IgD-negative memory B cell (primary cell): ENCODE measurements at regions not wholly inside any gene's neighbourhood (a gene's known extent, or its start where the extent isn't known, plus 50 kb on each side); places are given as distances from the start of the nearest gene placed in this dataset.
A peak's percentile ranks its signal among the peaks of the same experiment; 100 is the strongest.

ENCODE experiments used
- H3K27ac Mint-ChIP-seq, 3 donors: one replicate each; pipeline ENCODE4 v1.8.0; 2020 to 2022; ENCODE audit warnings: mild to moderate bottlenecking in 3 of 3, mixed read lengths in 3 of 3, moderate library complexity in 1 of 3
- H3K27me3 Mint-ChIP-seq: one replicate; pipeline ENCODE4 v1.8.0; 2021; ENCODE audit warnings: mixed read lengths
- H3K36me3 Mint-ChIP-seq: one replicate; pipeline ENCODE4 v1.8.0; 2020; ENCODE audit warnings: mild to moderate bottlenecking, mixed read lengths
- H3K4me1 Mint-ChIP-seq, 3 donors: one replicate each; pipeline ENCODE4 v1.8.0; 2020 to 2022; ENCODE audit warnings: mixed read lengths in 3 of 3, mild to moderate bottlenecking in 1 of 3
- H3K4me3 Mint-ChIP-seq, 4 donors: one replicate each; pipeline ENCODE4 v1.8.0; 2020 to 2022; ENCODE audit warnings: mild to moderate bottlenecking in 4 of 4, mixed read lengths in 4 of 4, moderate library complexity in 3 of 4
- H3K9me3 Mint-ChIP-seq, 3 donors: one replicate each; pipeline ENCODE4 v1.8.0; 2020 to 2021; ENCODE audit warnings: mixed read lengths in 3 of 3, mild to moderate bottlenecking in 1 of 3

- Mint-ChIP-seq H3K36me3 (peaks cover 2% of the 10 kb centered on the region), H3K27me3 (peaks cover 9% of the 10 kb centered on the region), H3K27ac (no peak overlapping the region), H3K4me1 (no peaks in the 10 kb centered on the region), H3K4me3 (no peak overlapping the region), H3K9me3 (peaks cover 0 to 1% (median 0%) of the 10 kb centered on the region in 3 donors)
Measured at GRCh38 chr20:52841003-52841402, 131.2 kb upstream of the TSHZ2 start.

GRCh38 chr20:52840041-52840440, 132.1 kb upstream of the TSHZ2 start:
- H3K9me3 Mint-ChIP-seq = no peaks in the 10 kb centered on the region
- H3K27ac Mint-ChIP-seq = no peak overlapping the region
- H3K4me1 Mint-ChIP-seq = no peaks in the 10 kb centered on the region
- peaks cover 2% of the 10 kb centered on the region for H3K36me3 Mint-ChIP-seq
- H3K27me3 Mint-ChIP-seq = peaks cover 9% of the 10 kb centered on the region
- H3K4me3 Mint-ChIP-seq = no peak overlapping the region

GRCh38 chr20:52838510-52839241, 133.5 kb upstream of the TSHZ2 start:
- no peak overlapping the region for H3K27ac Mint-ChIP-seq
- no peaks in the 10 kb centered on the region for H3K9me3 Mint-ChIP-seq
- no peak overlapping the region for H3K4me3 Mint-ChIP-seq
- no peaks in the 10 kb centered on the region for H3K4me1 Mint-ChIP-seq
- peaks cover 4% of the 10 kb centered on the region for H3K36me3 Mint-ChIP-seq
- H3K27me3 Mint-ChIP-seq = peaks cover 7% of the 10 kb centered on the region

GRCh38 chr20:52837378-52837777, 134.8 kb upstream of the TSHZ2 start:
- Mint-ChIP-seq H3K36me3 (peaks cover 4% of the 10 kb centered on the region), H3K4me3 (peak overlapping the region in 1 of 4 donors; percentile 32), H3K9me3 (no peaks in the 10 kb centered on the region), H3K4me1 (no peaks in the 10 kb centered on the region), H3K27me3 (peaks cover 2% of the 10 kb centered on the region), H3K27ac (no peak overlapping the region)

GRCh38 chr20:52833901-52834300, 138.3 kb upstream of the TSHZ2 start:
- peaks cover 0 to 7% (median 0%) of the 10 kb centered on the region in 3 donors for H3K9me3 Mint-ChIP-seq
- H3K4me3 Mint-ChIP-seq = no peak overlapping the region
- H3K36me3 Mint-ChIP-seq = peaks cover 7% of the 10 kb centered on the region
- no peaks in the 10 kb centered on the region for H3K27me3 Mint-ChIP-seq
- no peaks in the 10 kb centered on the region for H3K4me1 Mint-ChIP-seq
- no peak overlapping the region for H3K27ac Mint-ChIP-seq

- H3K27ac Mint-ChIP-seq = no peak overlapping the region
- peaks cover 3 to 11% (median 4%) of the 10 kb centered on the region in 3 donors for H3K9me3 Mint-ChIP-seq
- peaks cover 7% of the 10 kb centered on the region for H3K36me3 Mint-ChIP-seq
- no peaks in the 10 kb centered on the region for H3K4me1 Mint-ChIP-seq
- no peak overlapping the region for H3K4me3 Mint-ChIP-seq
- H3K27me3 Mint-ChIP-seq = no peaks in the 10 kb centered on the region
Measured at GRCh38 chr20:52832151-52832774, 139.9 kb upstream of the TSHZ2 start.

- peaks cover 7% of the 10 kb centered on the region for H3K36me3 Mint-ChIP-seq
- no peak overlapping the region for H3K4me3 Mint-ChIP-seq
- no peaks in the 10 kb centered on the region for H3K27me3 Mint-ChIP-seq
- no peak overlapping the region for H3K27ac Mint-ChIP-seq
- no peaks in the 10 kb centered on the region for H3K4me1 Mint-ChIP-seq
- peaks cover 4 to 16% (median 8%) of the 10 kb centered on the region in 3 donors for H3K9me3 Mint-ChIP-seq
Measured at GRCh38 chr20:52830598-52830997, 141.6 kb upstream of the TSHZ2 start.

GRCh38 chr20:52829111-52829510, 143.0 kb upstream of the TSHZ2 start:
- H3K27ac Mint-ChIP-seq = no peak overlapping the region
- peaks cover 3% of the 10 kb centered on the region for H3K36me3 Mint-ChIP-seq
- H3K27me3 Mint-ChIP-seq = no peaks in the 10 kb centered on the region
- H3K4me1 Mint-ChIP-seq = peaks cover 0 to 3% (median 0%) of the 10 kb centered on the region in 3 donors
- H3K4me3 Mint-ChIP-seq = no peak overlapping the region
- peaks cover 4 to 16% (median 8%) of the 10 kb centered on the region in 3 donors for H3K9me3 Mint-ChIP-seq

GRCh38 chr20:52828199-52828598, 144.0 kb upstream of the TSHZ2 start:
- Mint-ChIP-seq H3K9me3 (peaks cover 4 to 16% (median 8%) of the 10 kb centered on the region in 3 donors), H3K27ac (no peak overlapping the region), H3K4me1 (peaks cover 0 to 3% (median 0%) of the 10 kb centered on the region in 3 donors), H3K27me3 (peaks cover 1% of the 10 kb centered on the region), H3K36me3 (peaks cover 3% of the 10 kb centered on the region), H3K4me3 (no peak overlapping the region)

GRCh38 chr20:52826722-52827121, 145.4 kb upstream of the TSHZ2 start:
- no peak overlapping the region for H3K27ac Mint-ChIP-seq

GRCh38 chr20:52826321-52826720, 145.8 kb upstream of the TSHZ2 start:
- Mint-ChIP-seq H3K9me3 (peaks cover 4 to 16% (median 8%) of the 10 kb centered on the region in 3 donors), H3K27me3 (peaks cover 1% of the 10 kb centered on the region), H3K27ac (no peak overlapping the region), H3K36me3 (peaks cover 3% of the 10 kb centered on the region), H3K4me1 (peaks cover 0 to 3% (median 0%) of the 10 kb centered on the region in 3 donors), H3K4me3 (no peak overlapping the region)

More at GRCh38 chr20:52826722-52827121, 145.4 kb upstream of the TSHZ2 start:
- peak overlapping the region in 1 of 4 donors; percentile 66 for H3K4me3 Mint-ChIP-seq
- H3K36me3 Mint-ChIP-seq = peaks cover 3% of the 10 kb centered on the region
- peaks cover 4 to 16% (median 8%) of the 10 kb centered on the region in 3 donors for H3K9me3 Mint-ChIP-seq
- H3K4me1 Mint-ChIP-seq = peaks cover 0 to 3% (median 0%) of the 10 kb centered on the region in 3 donors
- H3K27me3 Mint-ChIP-seq = peaks cover 1% of the 10 kb centered on the region

- Mint-ChIP-seq H3K27me3 (peaks cover 5% of the 10 kb centered on the region), H3K36me3 (peaks cover under 1% of the 10 kb centered on the region), H3K9me3 (peaks cover 4 to 11% (median 8%) of the 10 kb centered on the region in 3 donors), H3K27ac (no peak overlapping the region), H3K4me3 (peak overlapping the region in 1 of 4 donors; percentile 81), H3K4me1 (peaks cover 0 to 3% (median 0%) of the 10 kb centered on the region in 3 donors)
Measured at GRCh38 chr20:52824494-52825216, 147.5 kb upstream of the TSHZ2 start.

- no peaks in the 10 kb centered on the region for H3K36me3 Mint-ChIP-seq
- no peak overlapping the region for H3K27ac Mint-ChIP-seq
- peaks cover 0 to 3% (median 0%) of the 10 kb centered on the region in 3 donors for H3K4me1 Mint-ChIP-seq
- H3K9me3 Mint-ChIP-seq = peaks cover 0 to 5% (median 5%) of the 10 kb centered on the region in 3 donors
- H3K4me3 Mint-ChIP-seq = no peak overlapping the region
- peaks cover 5% of the 10 kb centered on the region for H3K27me3 Mint-ChIP-seq
Measured at GRCh38 chr20:52823303-52823702, 148.9 kb upstream of the TSHZ2 start.

GRCh38 chr20:52820641-52821292, 151.4 kb upstream of the TSHZ2 start:
- no peaks in the 10 kb centered on the region for H3K9me3 Mint-ChIP-seq
- no peak overlapping the region for H3K27ac Mint-ChIP-seq
- H3K27me3 Mint-ChIP-seq = peaks cover 9% of the 10 kb centered on the region
- H3K4me3 Mint-ChIP-seq = no peak overlapping the region
- H3K36me3 Mint-ChIP-seq = no peaks in the 10 kb centered on the region
- H3K4me1 Mint-ChIP-seq = peaks cover 0 to 3% (median 0%) of the 10 kb centered on the region in 3 donors

GRCh38 chr20:52818491-52818890, 153.7 kb upstream of the TSHZ2 start:
- H3K4me3 Mint-ChIP-seq = no peak overlapping the region
- no peaks in the 10 kb centered on the region for H3K36me3 Mint-ChIP-seq

More at GRCh38 chr20:52818491-52818890, 153.7 kb upstream of the TSHZ2 start:
- H3K27ac Mint-ChIP-seq = no peak overlapping the region
- H3K4me1 Mint-ChIP-seq = no peaks in the 10 kb centered on the region
- peaks cover 11% of the 10 kb centered on the region for H3K27me3 Mint-ChIP-seq
- no peaks in the 10 kb centered on the region for H3K9me3 Mint-ChIP-seq
